BLaER1 (cell line): ENCODE measurements at regions not wholly inside any gene's neighbourhood (a gene's known extent, or its start where the extent isn't known, plus 50 kb on each side); places are given as distances from the start of the nearest gene placed in this dataset.

ENCODE experiments used
- H3K27ac ChIP-seq: shearing (Covaris generic); formaldehyde crosslinking; 2 replicates; pipeline ENCODE4 v1.8.1; 2022
- H3K27me3 ChIP-seq: shearing (Covaris generic); formaldehyde crosslinking; 2 replicates; pipeline ENCODE4 v1.8.1; 2022
- H3K36me3 ChIP-seq: shearing (Covaris generic); formaldehyde crosslinking; 2 replicates; pipeline ENCODE4 v1.8.1; 2022
- H3K4me1 ChIP-seq: shearing (Covaris generic); formaldehyde crosslinking; 2 replicates; pipeline ENCODE4 v1.8.1; 2022
- H3K4me2 ChIP-seq: shearing (Covaris generic); formaldehyde crosslinking; 2 replicates; pipeline ENCODE4 v1.8.1; 2022
- H3K4me3 ChIP-seq: shearing (Covaris generic); formaldehyde crosslinking; 2 replicates; pipeline ENCODE4 v1.8.1; 2022
- H3K9ac ChIP-seq: shearing (Covaris generic); formaldehyde crosslinking; 2 replicates; pipeline ENCODE4 v1.8.1; 2022
- H3K9me3 ChIP-seq: shearing (Covaris generic); formaldehyde crosslinking; 2 replicates; pipeline ENCODE4 v1.8.1; 2022
- H4K20me1 ChIP-seq: shearing (Covaris generic); formaldehyde crosslinking; 2 replicates; pipeline ENCODE4 v1.8.1; 2022
- Cebpa-rat ChIP-seq: shearing (Covaris generic); IDR thresholded peaks from 2 replicates; pipeline ENCODE4 v1.8.1; 2022

DNA sequence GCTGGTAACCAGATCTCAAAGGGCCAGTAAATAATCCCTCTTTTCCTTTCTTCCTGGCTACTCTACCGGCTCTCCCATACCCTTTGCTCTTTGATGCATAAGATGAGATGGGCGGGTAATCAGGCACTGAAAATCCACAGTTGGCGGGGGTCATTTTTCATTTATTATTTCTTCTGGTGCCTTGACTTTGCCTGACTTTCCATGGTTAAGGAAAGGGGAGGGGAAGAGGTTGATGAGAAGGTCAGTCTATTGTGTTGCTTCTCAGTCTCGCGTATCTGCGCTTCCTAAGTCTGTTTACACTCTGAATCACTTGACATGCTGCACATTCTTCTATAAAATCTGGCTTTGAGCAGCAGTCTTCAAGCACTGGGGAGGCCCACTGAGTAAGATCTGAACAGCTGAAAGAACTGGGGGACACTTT is 121.1 kb upstream of the HDGFL1 start:
- no peak overlapping the region for H3K4me2 ChIP-seq
- TF ChIP-seq Cebpa-rat, result no peak
- H3K9me3 ChIP-seq, result no peaks in the 10 kb centered on the region
- H3K4me3 ChIP-seq, result no peak overlapping the region
- no peak overlapping the region for H3K9ac ChIP-seq
- no peaks in the 10 kb centered on the region for H4K20me1 ChIP-seq
- H3K27me3 ChIP-seq, result no peaks in the 10 kb centered on the region
- no peak overlapping the region for H3K27ac ChIP-seq
- no peaks in the 10 kb centered on the region for H3K36me3 ChIP-seq
- no peaks in the 10 kb centered on the region for H3K4me1 ChIP-seq

DNA sequence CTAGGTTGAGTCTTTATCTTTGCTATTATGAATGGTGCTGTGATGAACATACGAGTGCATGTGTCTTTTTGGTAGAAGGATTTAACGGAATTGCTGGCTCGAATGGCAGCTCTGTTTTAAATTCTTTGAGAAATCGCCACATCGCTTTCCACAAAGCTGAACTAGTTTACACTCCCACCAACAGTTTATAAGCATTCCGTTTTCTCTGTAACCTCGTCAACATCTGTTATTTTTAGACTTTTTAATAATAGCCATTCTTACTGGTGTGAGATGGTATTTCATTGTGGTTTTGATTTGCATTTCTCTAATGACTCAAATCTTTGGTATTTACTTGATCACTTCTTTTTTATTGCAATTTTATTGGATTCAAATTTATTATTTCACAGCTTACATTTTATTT is 117.4 kb upstream of the HDGFL1 start:
- H3K4me1 ChIP-seq, result no peaks in the 10 kb centered on the region
- no peak overlapping the region for H3K4me3 ChIP-seq
- no peaks in the 10 kb centered on the region for H3K27me3 ChIP-seq
- H4K20me1 ChIP-seq, result no peaks in the 10 kb centered on the region
- no peak overlapping the region for H3K4me2 ChIP-seq
- H3K9me3 ChIP-seq, result no peaks in the 10 kb centered on the region
- no peak overlapping the region for H3K27ac ChIP-seq
- H3K9ac ChIP-seq, result no peak overlapping the region
- H3K36me3 ChIP-seq, result no peaks in the 10 kb centered on the region
- TF ChIP-seq Cebpa-rat, result no peak

DNA sequence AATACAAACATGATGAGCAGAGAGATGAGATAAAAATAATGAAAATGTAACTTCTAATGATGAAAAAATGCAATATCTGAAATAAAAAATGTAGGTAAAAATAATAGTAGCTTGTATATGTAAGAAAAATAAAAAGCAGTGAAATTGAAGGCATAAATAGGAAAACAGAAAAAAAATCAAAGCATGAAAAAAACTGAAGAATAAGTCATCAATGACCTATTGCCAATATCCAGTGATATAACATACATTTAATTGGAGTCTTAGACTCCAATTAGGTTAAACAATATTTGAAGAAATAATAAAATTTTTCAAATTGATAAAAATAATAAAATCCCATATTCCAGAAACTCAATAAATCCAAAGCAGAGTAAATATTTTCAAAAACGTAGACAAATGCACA is 114.0 kb upstream of the HDGFL1 start:
- Histone ChIP-seq H3K4me3 (no peak overlapping the region), H3K9me3 (no peaks in the 10 kb centered on the region), H3K9ac (no peak overlapping the region), H3K36me3 (no peaks in the 10 kb centered on the region), H3K27ac (no peak overlapping the region), H3K27me3 (no peaks in the 10 kb centered on the region), H3K4me2 (no peak overlapping the region), H4K20me1 (no peaks in the 10 kb centered on the region), H3K4me1 (no peaks in the 10 kb centered on the region)
- no peak for TF ChIP-seq Cebpa-rat

DNA sequence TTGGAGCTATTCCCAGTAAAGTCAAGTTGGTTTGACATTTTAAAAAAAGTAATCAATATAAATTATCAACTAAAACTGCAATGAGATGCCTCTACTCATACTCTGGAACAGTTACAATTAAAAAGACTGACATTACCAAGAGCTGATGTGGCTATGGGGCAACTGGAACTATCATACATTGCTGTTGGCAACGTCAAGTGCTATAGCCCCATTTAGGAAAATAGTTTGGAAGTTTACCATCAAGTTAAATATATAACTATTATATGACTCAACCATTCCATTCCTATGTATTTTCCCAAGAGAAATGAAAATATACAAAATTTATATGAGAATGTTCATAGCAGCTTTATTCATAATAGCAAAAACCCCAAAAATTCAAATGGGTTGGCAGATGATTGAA is 111.4 kb upstream of the HDGFL1 start:
- Histone ChIP-seq H3K9ac (no peak overlapping the region), H3K36me3 (no peaks in the 10 kb centered on the region), H4K20me1 (no peaks in the 10 kb centered on the region), H3K4me1 (no peaks in the 10 kb centered on the region), H3K27me3 (no peaks in the 10 kb centered on the region), H3K27ac (no peak overlapping the region), H3K4me2 (no peak overlapping the region), H3K4me3 (no peak overlapping the region), H3K9me3 (no peaks in the 10 kb centered on the region)
- TF ChIP-seq Cebpa-rat, result no peak

DNA sequence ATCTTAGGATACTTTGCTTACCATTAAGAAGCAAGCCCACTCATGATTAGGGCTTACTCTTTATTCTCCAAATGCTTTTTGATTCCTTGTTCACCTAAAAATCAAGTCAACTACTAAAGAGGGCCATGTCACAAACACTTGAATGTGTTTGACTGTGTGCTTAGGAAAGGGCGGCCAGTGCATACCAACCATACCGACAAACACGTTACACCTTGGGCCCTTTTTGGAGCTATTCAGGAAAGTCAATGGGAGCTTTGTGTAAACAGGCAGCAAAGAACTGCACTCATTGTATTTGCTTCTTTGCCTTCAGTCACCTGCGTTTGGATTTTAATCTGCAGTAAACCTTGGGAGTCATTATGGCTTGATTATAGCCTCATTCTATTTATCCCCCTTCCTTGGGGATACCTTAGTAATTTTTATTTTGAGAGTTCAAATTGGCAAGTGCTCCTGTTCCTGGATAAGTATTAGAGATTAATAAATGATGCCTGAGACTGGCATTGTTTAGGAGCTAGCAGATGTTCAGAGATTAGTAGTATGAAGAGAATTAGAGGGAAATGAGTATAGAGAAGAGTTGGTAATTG is 102.6 kb upstream of the HDGFL1 start:
- TF ChIP-seq Cebpa-rat, result no peak
- Histone ChIP-seq H3K4me2 (no peak overlapping the region), H3K27me3 (no peaks in the 10 kb centered on the region), H3K9me3 (no peaks in the 10 kb centered on the region), H4K20me1 (no peaks in the 10 kb centered on the region), H3K9ac (no peak overlapping the region), H3K27ac (no peak overlapping the region), H3K4me1 (peaks cover 12% of the 10 kb centered on the region), H3K36me3 (no peaks in the 10 kb centered on the region), H3K4me3 (no peak overlapping the region)

DNA sequence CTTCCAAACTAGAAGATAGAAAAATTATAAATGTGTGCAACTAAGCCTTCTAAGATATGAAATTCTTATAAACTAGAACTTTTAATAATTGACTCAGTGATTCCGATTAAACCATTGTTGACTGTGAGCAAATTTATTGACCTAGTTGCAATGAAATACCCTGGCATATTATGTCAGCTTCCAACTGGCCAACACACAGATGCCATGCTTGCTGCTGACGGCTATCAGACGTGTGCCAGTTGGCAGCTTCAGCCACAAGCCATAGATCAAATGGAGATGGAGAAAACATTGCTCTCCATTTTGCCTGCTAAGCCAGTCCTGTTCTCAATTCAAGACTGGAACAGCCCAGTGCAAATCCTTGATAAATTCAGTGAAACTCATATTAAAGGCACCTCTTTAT is 101.7 kb upstream of the HDGFL1 start:
- no peak for TF ChIP-seq Cebpa-rat
- H3K9me3 ChIP-seq, result no peaks in the 10 kb centered on the region
- H3K27ac ChIP-seq, result no peak overlapping the region
- no peak overlapping the region for H3K4me3 ChIP-seq
- no peaks in the 10 kb centered on the region for H4K20me1 ChIP-seq
- H3K27me3 ChIP-seq, result no peaks in the 10 kb centered on the region
- H3K36me3 ChIP-seq, result no peaks in the 10 kb centered on the region
- H3K4me1 ChIP-seq, result peaks cover 16% of the 10 kb centered on the region
- no peak overlapping the region for H3K4me2 ChIP-seq
- H3K9ac ChIP-seq, result no peak overlapping the region

DNA sequence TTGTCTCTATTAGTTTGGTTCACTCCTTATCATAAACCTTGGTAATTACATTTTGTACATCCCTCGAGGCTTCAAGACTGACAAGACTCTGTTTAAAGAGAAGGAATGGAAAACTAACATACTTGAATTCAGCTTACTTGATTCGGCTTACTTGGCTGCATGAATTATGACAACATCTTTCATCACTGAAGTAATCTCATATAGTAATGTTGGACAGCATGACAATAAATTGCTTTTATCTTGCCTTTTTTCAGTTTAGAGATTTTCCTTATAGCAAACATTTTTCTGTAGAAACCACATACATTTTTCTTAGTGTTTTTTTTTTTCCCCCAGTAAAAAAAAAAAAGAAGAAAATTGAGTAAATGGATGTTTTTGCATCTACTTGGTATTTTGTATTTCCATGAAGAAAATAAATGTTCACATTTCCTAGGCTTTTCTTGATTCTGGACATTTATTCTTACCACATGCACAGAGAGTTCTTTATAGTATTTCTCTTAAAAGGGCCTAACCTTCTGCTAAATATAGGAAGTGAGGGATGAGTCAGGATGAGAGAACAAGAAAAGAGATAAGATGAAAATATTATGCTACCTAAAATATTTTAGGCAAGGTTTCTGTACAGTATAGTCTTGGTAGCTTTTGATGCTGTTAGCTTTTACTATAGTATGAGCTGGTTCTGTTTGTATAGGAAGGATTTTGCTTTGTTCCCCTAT is 101.0 kb upstream of the HDGFL1 start:
- H3K36me3 ChIP-seq, result no peaks in the 10 kb centered on the region
- TF ChIP-seq Cebpa-rat, result no peak
- H3K4me2 ChIP-seq, result no peak overlapping the region
- H3K27ac ChIP-seq, result no peak overlapping the region
- H4K20me1 ChIP-seq, result no peaks in the 10 kb centered on the region
- no peak overlapping the region for H3K4me3 ChIP-seq
- H3K27me3 ChIP-seq, result no peaks in the 10 kb centered on the region
- H3K4me1 ChIP-seq, result peaks cover 16% of the 10 kb centered on the region
- H3K9ac ChIP-seq, result no peak overlapping the region
- H3K9me3 ChIP-seq, result no peaks in the 10 kb centered on the region

DNA sequence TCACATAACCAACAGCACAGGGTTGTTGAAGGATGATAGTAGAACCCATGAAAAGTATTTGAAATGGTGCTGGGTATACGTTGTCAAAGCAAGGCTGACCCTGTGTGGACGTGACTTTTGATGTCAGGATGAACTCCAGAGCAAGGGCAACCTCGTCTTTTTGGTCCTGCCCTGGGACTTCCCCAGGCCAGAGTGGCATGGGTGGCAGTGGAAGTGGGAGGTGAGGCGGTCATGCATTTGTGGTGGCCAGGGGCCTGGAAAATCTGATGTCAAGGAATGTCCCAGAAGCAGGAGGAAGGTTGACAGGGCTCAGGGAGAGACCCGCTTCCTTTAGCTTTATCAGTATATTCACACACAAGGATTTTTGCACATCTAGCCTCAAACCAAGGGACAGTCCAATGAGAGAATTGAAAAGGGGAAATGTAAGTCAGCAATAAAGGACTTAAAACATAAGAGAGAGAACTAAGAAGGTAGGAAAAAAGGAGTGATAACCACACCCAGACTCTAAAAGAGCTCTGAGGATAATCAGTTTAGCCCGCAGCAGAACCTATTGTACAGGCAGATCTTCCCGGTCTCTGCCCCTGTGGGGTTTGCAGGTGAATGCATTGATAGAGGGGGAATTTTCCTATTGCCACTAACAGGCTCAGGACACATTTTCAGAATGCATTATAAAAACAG is 98.8 kb upstream of the HDGFL1 start:
- Histone ChIP-seq H3K4me1 (peaks cover 16% of the 10 kb centered on the region), H3K9me3 (no peaks in the 10 kb centered on the region), H3K4me2 (no peak overlapping the region; the same call in 1 of the 2 replicates), H4K20me1 (no peaks in the 10 kb centered on the region), H3K4me3 (no peak overlapping the region), H3K36me3 (no peaks in the 10 kb centered on the region), H3K27ac (no peak overlapping the region), H3K9ac (no peak overlapping the region), H3K27me3 (no peaks in the 10 kb centered on the region)
- TF ChIP-seq Cebpa-rat, result no peak

DNA sequence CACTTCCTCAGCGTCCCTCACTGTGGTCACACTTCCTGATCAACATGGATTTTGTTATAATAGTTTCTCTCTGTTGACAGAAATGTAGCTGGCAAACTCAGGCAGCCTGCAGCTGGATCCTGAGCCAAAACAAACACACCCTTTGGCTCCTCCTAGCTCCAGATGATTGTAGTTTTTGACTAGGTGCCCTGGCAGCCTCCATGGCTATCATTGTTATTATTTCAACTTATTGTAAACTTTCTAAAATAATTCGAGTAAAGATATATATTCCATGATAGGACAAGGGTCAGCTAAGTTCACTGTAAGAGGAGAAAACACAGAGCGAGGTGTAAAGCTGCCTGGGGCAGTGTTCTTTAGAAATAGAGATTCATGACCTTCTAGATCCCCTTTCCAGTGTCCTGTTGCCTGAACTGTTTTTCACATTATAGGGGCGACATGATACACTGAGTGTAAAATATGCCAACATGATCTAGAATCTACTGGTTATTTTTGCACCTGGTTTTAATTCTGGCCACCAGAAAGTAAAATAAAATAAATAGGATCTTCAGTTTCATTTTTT is 98.2 kb upstream of the HDGFL1 start:
- Histone ChIP-seq H3K27ac (no peak overlapping the region; the same call in 1 of the 2 replicates), H3K9me3 (no peaks in the 10 kb centered on the region), H3K4me2 (no peak overlapping the region; the same call in 1 of the 2 replicates), H3K9ac (no peak overlapping the region), H3K4me1 (peaks cover 16% of the 10 kb centered on the region), H3K36me3 (no peaks in the 10 kb centered on the region), H3K4me3 (no peak overlapping the region), H4K20me1 (no peaks in the 10 kb centered on the region), H3K27me3 (no peaks in the 10 kb centered on the region)
- TF ChIP-seq Cebpa-rat, result no peak

DNA sequence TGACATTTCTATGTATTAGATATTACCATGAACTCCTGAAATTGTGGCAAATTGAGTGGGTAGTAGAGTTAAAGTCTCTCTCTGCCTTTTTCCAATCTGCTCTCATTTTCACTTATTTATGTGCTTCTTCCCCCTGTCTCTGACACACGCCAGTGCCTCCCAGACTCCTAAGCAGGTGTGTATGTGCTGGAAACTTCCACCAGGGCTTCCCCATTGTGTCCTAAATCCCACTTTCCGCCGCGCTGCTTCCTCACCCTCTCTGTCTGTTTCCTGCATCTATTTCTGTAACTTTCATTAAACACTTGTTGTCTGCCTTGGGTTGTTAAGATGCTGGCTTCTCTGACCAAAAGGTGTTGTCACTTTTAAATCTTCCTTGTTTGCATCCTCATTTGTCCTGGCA is 97.6 kb upstream of the HDGFL1 start:
- Histone ChIP-seq H4K20me1 (no peaks in the 10 kb centered on the region), H3K4me2 (no peak overlapping the region), H3K36me3 (no peaks in the 10 kb centered on the region), H3K4me3 (no peak overlapping the region), H3K27ac (no peak overlapping the region), H3K9ac (no peak overlapping the region), H3K9me3 (no peaks in the 10 kb centered on the region), H3K4me1 (peaks cover 16% of the 10 kb centered on the region), H3K27me3 (no peaks in the 10 kb centered on the region)
- TF ChIP-seq Cebpa-rat, result no peak
